ENCODE measurements at regions not wholly inside any gene's neighbourhood (a gene's known extent, or its start where the extent isn't known, plus 50 kb on each side); places are given as distances from the start of the nearest gene placed in this dataset.

DNA sequence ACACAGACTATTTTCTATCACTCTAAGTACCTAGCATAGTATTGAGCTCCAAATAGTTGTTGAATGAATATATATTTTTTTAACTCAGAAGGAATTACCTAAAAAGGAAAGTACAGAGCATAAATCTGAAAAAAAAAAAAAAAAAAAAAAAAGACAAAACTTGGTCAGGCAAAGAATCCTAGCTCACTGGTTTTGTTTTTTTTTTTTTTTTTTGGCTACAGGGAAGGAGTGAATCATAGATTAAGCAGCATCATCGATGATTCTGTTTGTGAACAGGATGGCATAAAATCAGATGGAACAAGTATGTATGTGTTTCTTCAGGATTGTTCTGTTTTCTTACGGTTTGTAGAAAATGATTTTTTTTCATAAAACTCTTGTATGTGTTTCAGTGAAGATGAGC lies 66.1 kb upstream of the BCAT1 start:
- intact Hi-C loops (cut with DNase I): no loop called here
- DNase-seq (ENCODE audit: low spot score): no peak

DNA sequence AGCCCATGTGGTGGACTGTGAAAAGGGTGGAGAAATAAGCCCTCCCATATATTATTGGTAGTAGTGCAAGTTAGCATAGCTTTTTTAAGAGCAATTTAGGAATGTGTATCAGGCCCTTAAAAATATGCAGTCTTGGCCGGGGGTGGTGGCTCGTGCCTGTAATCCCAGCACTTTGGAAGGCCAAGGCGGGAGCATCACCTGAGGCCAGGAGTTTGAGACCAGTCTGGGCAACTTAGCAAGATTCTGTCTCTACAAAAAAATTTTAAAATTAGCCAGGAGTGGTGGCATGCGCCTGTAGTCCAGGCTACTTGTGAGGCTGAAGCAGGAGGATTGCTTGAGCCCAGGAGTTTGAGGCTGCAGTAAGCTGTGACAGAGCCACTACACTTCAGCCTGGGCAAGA lies 64.2 kb upstream of the BCAT1 start:
- intact Hi-C loops (cut with DNase I): no loop called here
- DNase-seq (ENCODE audit: low spot score): no peak

DNA sequence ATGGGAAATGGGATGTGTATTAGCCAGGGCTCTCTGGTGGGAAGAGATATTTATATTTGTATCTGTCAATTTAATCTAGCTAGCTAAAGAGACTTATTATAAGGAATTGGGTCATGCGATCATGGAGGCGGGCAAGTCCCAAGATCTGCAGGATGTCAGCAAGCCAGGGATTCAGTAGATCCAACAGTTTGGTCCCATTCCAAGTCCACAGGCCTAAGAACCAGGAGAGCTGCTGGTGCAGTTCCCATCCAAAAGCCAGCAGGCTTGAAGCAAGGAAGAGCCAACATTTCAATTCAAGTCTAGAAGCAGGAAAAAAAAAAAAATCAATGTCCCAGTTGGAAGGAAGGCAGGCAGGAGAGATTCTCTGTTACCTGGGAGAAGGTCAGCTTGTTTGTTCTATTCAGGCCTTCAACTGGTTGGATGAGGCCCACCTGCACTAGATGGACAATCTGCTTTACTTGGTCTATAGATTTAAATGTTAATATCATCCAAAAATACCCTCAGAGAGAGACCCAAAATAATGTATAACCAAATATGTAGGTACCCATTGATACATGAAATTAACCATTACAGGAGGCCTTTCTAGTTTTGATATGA lies 60.7 kb upstream of the BCAT1 start:
- intact Hi-C loops (cut with DNase I): no loop called here
- DNase-seq (ENCODE audit: low spot score): no peak

DNA sequence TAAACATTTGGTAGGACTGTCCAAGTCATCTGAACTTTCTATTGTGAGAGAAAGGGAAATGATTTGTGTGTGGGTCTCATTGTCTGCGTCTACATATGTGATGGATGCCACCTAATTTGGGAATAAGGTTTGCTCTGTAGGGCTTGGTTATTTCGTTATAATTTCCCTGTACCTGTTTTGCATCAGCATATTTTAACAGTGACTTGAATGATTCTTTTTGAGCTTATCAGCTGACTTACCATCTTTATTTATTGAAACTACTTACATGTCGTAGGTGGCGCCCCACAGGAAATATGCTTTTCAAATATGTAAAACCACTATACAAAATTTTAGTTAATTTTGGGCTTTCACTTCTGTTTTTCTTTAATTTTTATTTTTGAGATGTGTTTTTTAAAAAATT lies 56.5 kb upstream of the BCAT1 start:
- intact Hi-C loops (cut with DNase I): no loop called here
- DNase-seq (ENCODE audit: low spot score): no peak

DNA sequence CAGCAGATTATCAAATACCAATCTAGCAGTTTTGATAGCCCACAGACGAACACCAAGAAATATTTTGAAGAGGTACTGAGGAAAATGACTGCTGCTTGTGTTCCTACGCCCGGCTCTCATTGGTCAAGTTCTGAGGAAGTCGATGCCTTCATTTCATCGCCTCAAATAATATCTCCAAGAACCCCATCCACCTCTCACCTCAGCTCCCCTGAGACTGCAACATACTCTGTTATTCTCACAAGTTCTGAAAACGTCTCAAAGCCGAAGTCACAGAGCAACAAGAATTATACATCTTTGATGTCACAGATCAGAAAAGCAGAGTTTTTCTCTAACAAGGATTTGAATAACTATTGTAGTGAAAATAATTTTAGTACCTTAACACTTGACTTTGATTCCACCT lies 55.5 kb upstream of the BCAT1 start:
- no peak for DNase-seq (ENCODE audit: low spot score)
- intact Hi-C loops (cut with DNase I): no loop called here

DNA sequence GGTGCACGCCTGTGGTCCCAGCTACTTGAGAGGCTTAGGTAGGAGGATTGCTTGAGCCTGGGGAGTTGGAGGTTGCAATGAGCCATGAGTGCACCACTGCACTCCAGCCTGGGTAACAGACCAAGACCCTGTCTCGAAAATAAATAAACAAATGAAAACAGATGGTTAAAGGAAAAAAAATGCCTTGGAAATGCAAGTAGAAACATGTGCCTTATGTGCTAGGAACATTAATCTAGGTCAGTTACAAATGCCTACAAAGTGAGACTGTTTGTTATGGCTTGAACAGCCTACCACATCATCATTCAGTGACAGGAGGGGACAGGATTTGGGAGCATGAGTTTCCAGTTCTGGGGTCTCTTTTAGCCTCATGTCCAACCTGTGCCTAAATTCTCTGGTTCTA lies 52.4 kb upstream of the BCAT1 start:
- no peak for DNase-seq (ENCODE audit: low spot score)
- intact Hi-C loops (cut with DNase I): no loop called here
